GM21576 (cell line): ENCODE measurements at regions not wholly inside any gene's neighbourhood (a gene's known extent, or its start where the extent isn't known, plus 50 kb on each side); places are given as distances from the start of the nearest gene placed in this dataset.
"Not testable (repeated sequence)": the region's sequence is repeated elsewhere in the genome, so short reads cannot be mapped to it uniquely, and the experiment has no call there.

Experiments
- ATAC-seq: cut with Tn5 transposase; IDR thresholded peaks from one replicate; pipeline ENCODE4 v1.9.1; 2021; ENCODE audit warnings: mild to moderate bottlenecking, moderate library complexity; ENCODE audit not compliant: unreplicated experiment

GRCh38 chr10:31687663-31688482 lies 240.8 kb downstream of the ARHGAP12 start:
- no peak for ATAC-seq

- no peak for ATAC-seq
Measured at GRCh38 chr10:31686599-31686998, 242.0 kb downstream of the ARHGAP12 start.

- ATAC-seq = no peak
Measured at GRCh38 chr10:31683682-31684081, 244.9 kb downstream of the ARHGAP12 start.

DNA sequence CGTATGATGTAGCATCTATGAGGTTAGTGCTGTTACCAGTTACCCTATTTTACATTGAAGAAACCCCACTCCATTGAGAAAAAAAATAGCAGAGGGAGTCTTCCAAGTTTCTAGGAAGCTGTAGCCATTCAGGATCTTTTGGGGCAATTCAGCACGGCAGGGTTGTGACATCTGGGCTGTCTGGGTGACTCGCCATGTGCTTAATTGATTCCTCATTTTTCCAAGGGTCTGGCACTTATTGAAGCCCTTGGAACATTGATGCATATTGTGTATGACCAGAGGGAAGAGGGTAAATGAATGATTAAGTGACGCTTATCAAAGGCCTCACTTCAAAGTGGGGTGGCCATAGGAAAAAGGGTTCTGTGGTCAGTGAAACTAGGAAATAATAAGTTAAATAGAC lies 248.7 kb downstream of the ARHGAP12 start:
- no peak for ATAC-seq

DNA sequence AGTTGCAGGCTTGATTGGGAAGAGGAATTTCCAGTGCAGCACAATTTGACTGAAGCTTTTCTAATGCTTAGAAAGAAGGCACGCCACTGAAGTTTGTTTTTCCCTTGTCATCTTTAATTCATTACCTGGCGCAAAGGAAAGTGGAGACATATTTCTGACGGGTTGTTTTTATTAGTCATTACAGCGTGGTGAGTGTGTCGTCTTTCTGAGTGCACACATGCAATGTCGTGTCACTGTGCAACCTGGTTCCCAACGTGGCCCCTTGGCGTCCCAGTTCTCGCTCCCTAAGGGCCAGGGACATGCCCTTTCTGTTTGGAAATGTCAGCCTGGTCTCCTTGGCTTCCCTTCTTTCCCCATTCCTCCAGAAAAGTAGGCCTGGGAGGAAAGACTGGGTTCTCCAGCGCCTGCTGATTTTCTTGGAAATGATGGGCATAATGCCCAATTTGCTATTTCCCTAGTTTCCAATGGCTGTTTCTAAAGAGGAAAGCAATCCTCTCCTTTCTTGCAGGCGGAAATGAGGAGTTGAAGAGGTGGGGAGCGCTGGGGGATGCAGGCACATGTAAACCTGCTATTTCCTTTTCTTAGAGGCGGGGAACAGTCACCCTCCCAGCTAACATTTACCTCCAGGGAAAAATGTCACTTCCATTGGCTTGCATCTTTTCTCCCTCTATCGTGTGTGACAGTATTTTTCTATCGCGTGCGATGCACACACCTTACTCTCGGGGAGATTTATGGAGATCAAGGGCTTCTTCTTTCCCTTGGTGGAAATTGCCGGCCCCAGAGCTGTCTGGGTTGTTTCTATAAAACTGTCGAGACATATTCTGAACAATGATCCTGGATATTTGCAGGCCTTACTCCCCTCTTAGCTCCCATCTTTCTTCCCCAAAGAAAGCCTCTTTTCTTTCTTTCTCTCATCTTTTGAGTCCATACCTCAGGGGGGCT lies 249.8 kb downstream of the ARHGAP12 start:
- no peak for ATAC-seq

DNA sequence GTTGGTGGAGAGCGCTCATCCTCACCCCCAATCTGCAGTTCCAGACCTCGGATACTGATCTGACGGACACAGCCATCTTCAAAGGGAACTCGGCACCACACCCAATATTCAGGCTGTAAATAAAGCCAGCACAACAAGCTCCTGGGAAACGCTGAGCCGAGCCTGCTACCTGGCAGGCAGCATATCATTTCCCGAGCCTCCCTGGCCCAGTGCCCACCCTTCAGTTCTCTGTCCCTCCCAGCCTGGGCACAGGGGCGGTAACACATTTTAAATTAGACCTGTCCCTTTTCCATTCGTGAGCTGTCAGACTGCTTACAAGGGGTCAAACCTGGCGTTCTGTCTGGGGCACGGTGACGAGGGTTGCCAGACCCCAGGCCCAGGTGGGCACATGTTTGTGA lies 250.5 kb downstream of the ARHGAP12 start:
- ATAC-seq = no peak

DNA sequence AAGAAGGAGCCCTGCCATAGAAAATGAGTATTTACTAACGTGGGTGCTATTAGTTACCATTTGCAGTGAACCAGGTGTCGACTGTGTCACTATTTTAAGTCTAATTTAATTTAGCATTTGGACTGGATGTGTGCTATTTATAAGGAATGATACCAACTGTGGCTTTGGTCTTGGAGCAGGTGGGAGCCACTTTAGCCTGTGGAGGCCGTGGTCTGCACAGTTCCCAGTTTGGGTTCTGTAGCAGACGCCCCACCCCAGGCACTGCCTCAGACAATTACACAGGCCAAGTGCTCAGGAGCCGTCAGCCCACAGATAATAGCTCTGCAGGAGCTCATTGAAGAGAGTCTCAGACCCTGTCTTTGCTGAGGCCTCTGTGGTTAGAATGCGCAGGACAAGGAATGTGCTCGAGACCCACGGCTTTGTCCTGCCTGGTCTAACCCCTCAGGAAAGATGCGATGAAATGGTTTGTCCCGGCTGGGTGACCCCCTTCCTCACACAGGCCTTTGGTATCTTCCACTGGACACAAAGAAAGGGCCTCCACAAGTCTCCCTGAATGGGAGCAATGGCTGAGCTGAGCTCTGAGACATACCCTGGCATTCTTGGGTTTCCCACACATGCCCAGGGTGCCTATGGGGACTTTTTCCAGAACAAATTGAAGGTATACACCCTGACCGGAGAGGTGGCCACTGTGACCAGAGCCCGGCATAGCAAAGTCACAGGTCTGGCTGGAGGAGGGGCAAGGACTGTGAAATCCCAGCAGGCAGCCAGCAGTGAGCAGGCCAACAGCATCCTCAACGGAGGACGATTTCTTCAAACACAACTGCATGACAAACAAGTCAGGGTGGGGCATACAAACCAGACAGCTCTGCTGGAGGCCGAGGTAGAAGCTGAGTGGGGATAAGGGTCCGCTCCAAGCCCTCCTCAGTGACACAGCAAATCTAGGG lies 251.2 kb downstream of the ARHGAP12 start:
- no peak for ATAC-seq

GRCh38 chr10:31675726-31676125 lies 252.9 kb downstream of the ARHGAP12 start:
- ATAC-seq = no peak

- ATAC-seq = no peak
Measured at GRCh38 chr10:31669357-31669756, 259.3 kb downstream of the ARHGAP12 start.

DNA sequence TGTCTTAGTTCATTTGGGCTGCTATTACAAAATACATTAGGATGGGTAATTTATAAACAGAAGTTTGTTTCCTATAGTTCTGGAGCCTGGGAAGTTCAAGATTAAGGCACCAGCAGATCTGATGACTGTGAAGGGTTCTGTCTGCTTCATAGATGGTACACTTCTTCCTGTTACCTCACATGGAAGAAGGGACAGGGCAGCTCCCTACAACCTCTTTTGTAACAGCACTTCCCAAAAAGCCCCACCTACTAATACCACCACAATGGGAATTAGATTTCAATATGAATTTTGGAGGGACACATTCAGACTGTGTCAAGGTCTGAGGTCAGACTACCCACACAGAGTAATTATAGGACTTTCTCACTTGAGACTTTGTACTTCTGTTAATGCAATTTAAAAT lies 260.3 kb downstream of the ARHGAP12 start:
- no peak for ATAC-seq

DNA sequence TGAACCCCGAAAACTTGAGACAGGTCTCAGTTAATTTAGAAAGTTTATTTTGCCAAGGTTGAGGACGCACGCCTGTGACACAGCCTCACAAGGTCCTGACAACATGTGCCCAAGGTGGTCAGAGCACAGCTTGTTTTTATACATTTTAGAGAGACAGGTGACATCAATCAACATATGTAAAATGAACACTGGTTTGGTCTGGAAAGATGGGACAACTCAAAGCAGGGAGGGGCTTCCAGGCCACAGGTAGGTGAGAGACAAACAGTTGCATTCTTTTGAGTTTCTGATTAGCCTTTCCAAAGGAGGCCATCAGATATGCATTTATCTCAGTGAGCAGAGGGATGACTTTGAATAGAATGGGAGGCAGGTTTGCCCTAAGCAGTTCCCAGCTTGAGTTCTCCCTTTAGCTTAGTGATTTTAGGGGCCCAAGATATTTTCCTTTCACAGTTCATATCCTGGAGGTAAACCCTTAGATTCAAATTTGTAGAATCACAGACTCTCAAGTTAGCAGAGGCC lies 262.8 kb downstream of the ARHGAP12 start:
- ATAC-seq = not testable (repeated sequence)

GRCh38 chr10:31664803-31665202 lies 263.8 kb downstream of the ARHGAP12 start:
- ATAC-seq = no peak

- ATAC-seq = not testable (repeated sequence)
Measured at GRCh38 chr10:31664071-31664470, 264.6 kb downstream of the ARHGAP12 start.

GRCh38 chr10:31660300-31660699 lies 268.3 kb downstream of the ARHGAP12 start:
- ATAC-seq = no peak

DNA sequence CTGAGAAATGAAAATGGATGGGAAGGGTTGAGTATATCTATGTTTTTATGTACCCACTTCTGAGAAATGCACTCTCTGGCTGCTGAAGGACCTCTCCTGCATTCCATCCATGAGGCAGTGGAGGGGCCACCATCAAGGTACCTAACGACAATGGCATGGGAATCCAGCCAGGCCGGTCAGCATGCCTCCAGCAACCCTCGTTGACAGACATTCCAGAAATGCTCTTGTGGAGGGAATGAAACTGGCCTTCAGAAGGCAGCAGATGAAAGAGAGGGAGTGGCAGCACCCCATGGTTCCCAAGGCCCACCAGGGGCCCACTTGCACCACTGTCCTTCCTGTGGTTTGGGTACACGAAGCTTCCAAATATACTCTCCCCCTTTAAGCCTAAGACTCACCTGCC lies 269.0 kb downstream of the ARHGAP12 start:
- ATAC-seq = no peak

DNA sequence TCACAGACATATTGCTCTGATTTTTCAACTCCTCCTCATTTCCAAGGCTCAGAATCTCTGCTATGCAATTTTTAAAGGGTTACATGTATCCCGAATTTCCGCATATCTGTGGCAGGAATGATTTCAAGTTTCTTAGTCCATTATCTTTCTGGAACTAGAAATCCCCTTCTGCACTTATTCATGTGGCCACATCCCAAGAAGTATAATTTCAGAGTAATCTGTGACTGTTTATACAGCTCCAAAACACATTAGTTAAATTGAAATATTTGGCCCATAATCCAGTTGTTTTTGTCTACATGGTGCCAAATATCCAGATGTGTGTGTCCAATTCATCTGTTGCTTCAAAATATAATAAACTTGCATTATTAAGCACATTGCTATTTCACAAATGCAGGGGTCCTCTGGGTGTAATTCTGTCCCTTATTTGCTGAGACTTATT lies 271.2 kb downstream of the ARHGAP12 start:
- ATAC-seq = no peak

DNA sequence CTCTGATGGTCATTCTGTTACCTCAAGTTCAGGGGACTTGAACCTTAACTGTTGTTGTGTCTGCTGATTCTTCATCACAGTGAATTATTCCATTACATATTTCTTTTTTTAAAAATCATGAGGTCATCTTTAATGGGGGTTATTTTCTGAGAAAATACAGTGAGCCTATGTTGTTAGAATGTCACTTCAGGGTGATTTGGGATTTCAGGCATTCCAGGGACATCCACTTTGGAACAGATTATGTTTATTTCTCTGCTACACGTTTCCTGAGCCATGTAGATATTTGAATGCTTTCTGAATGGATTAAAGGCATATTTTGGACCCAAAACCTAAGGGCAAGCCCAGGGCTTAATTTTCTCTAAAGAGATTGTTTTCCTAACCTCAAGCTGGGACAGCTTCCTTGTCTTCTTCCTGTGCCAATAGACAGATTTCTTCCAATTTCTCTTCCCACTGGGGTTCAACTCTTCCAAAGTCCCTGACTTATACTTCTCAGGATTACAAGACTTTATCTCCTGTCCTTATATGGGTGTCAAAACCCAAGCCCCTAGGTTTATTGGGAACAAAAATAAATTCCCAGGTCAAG lies 271.7 kb downstream of the ARHGAP12 start:
- no peak for ATAC-seq

- no peak for ATAC-seq
Measured at GRCh38 chr10:31652038-31652437, 276.6 kb downstream of the ARHGAP12 start.

GRCh38 chr10:31650010-31650409 lies 278.6 kb downstream of the ARHGAP12 start:
- no peak for ATAC-seq

DNA sequence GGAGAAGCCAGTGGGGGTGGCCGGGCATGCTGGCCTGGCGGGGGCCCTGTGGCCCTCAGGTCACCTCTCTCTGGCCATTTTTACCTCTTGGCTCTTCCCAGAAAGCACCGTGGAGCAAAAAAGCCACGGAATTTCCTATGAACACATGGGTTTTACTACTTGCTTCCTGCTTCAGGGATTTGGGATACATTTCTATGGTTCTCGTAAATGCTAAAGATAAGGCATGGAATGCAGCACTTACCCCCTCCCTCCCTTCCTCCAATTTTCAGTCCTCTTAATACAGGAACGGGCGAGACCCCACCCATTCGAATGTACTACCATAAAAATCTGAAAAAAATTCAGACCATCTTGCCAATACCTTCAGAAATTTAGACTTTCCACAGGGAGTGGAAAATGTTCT lies 279.7 kb downstream of the ARHGAP12 start:
- ATAC-seq = no peak
